Vagina (tissue), 2 donors: ENCODE measurements at regions not wholly inside any gene's neighbourhood (a gene's known extent, or its start where the extent isn't known, plus 50 kb on each side); places are given as distances from the start of the nearest gene placed in this dataset.

ENCODE experiments used
- POLR2A ChIP-seq, 2 donors: fragments of 450-650 bp; IDR thresholded peaks; one replicate each; pipeline ENCODE4 v1.6.1; 2017; ENCODE audit warnings: antibody characterized with exemption in 2 of 2, mild to moderate bottlenecking in 2 of 2, moderate library complexity in 2 of 2
- TF ChIP-seq, protein P1 (sequence below), 3 experiments: fragments of 450-650 bp in 2 of 3; fragments of 200-600 bp in 1 of 3; sonication (generic) in 1 of 3; IDR thresholded peaks; one replicate each; pipeline ENCODE4 v1.5.1; 2017 to 2019; ENCODE audit warnings: antibody characterized with exemption in 3 of 3, mild to moderate bottlenecking in 2 of 3, moderate library complexity in 2 of 3

DNA sequence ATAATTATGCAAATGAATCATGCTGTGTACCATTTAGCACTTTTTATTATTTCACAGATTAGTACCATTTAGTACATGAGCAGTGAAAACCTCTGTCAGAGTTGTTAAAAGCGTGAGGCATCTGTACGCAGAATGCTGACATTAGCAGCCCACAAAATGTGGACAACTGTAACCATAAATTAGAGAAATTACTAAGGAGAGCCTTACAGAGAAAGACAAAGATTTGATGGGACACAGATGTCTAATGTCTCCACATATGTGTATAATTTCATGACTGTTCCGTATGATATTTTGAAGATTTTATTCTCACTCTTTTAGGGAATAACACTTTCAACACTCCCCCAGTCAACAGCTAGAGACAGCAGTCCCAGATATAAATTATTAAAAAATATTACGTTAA, 414.0 kb upstream of the ANKRD30A start:
- TF ChIP-seq POLR2A (IDR thresholded peaks at IDR 0.05), result no peak
- TF ChIP-seq, protein P1, sequence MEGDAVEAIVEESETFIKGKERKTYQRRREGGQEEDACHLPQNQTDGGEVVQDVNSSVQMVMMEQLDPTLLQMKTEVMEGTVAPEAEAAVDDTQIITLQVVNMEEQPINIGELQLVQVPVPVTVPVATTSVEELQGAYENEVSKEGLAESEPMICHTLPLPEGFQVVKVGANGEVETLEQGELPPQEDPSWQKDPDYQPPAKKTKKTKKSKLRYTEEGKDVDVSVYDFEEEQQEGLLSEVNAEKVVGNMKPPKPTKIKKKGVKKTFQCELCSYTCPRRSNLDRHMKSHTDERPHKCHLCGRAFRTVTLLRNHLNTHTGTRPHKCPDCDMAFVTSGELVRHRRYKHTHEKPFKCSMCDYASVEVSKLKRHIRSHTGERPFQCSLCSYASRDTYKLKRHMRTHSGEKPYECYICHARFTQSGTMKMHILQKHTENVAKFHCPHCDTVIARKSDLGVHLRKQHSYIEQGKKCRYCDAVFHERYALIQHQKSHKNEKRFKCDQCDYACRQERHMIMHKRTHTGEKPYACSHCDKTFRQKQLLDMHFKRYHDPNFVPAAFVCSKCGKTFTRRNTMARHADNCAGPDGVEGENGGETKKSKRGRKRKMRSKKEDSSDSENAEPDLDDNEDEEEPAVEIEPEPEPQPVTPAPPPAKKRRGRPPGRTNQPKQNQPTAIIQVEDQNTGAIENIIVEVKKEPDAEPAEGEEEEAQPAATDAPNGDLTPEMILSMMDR (IDR thresholded peaks at IDR 0.05), result no peak
